ENCODE measurements at regions not wholly inside any gene's neighbourhood (a gene's known extent, or its start where the extent isn't known, plus 50 kb on each side); places are given as distances from the start of the nearest gene placed in this dataset.

DNA sequence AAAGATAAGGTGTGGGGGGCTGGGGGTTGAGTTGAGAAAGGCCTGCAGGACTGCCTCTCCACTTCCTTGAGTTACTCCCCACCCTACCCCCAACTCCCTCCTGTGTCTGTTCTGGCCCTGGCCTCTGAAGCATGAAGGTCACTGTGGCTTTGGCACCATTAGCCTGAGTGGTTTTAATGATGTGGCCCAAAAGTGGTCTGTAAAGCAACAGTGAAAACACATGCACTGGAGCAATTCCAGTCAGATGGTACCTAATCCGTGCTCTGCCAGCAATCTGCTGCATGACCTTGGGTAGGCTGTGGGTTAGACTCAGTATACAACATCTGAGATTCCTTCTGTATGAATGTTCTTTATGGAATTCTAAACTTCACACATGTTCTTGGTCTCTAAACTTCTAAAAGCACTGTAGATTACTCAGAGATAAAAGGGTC lies 86.5 kb upstream of the ATP1A1 start:
- TF ChIP-seq, protein P1, sequence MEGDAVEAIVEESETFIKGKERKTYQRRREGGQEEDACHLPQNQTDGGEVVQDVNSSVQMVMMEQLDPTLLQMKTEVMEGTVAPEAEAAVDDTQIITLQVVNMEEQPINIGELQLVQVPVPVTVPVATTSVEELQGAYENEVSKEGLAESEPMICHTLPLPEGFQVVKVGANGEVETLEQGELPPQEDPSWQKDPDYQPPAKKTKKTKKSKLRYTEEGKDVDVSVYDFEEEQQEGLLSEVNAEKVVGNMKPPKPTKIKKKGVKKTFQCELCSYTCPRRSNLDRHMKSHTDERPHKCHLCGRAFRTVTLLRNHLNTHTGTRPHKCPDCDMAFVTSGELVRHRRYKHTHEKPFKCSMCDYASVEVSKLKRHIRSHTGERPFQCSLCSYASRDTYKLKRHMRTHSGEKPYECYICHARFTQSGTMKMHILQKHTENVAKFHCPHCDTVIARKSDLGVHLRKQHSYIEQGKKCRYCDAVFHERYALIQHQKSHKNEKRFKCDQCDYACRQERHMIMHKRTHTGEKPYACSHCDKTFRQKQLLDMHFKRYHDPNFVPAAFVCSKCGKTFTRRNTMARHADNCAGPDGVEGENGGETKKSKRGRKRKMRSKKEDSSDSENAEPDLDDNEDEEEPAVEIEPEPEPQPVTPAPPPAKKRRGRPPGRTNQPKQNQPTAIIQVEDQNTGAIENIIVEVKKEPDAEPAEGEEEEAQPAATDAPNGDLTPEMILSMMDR (conservative IDR thresholded peaks at IDR 0.05; ENCODE audit: low read depth, low read length): no peak
- TF ChIP-seq EZH2 (IDR thresholded peaks at IDR 0.05; ENCODE audit: borderline replicate concordance, low read depth, low read length, poor library complexity, severe bottlenecking): no peak
